ENCODE measurements at regions not wholly inside any gene's neighbourhood (a gene's known extent, or its start where the extent isn't known, plus 50 kb on each side); places are given as distances from the start of the nearest gene placed in this dataset.

DNA sequence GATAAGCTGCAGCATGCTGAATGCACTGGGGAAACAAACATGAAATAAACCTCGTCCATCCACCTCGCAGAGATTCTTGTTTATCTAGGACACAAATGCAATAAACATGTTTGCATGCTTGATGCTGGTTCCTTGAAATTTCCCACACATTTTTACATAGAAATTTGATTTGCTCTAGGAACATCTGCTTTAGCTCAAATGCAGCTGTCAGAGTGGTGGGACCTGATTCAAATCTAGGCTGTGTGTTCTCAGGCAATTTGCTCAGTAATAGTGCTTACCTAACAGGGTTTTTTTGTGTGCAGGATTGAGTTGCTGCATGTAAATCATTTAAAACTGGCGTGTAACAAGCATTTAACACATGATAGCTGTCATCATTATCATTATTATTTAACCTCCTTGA is 293.1 kb downstream of the QDPR start:
- no peak for ATAC-seq (replicated peaks)
- Mint-ChIP-seq H3K9me3 (peaks cover 3% of the 10 kb centered on the region), H3K36me3 (ENCODE audit: low read depth) (no peaks in the 10 kb centered on the region), H3K4me1 (no peaks in the 10 kb centered on the region), H3K4me3 (no peak overlapping the region), H3K27ac (no peak overlapping the region), H3K27me3 (peaks cover 3% of the 10 kb centered on the region)

DNA sequence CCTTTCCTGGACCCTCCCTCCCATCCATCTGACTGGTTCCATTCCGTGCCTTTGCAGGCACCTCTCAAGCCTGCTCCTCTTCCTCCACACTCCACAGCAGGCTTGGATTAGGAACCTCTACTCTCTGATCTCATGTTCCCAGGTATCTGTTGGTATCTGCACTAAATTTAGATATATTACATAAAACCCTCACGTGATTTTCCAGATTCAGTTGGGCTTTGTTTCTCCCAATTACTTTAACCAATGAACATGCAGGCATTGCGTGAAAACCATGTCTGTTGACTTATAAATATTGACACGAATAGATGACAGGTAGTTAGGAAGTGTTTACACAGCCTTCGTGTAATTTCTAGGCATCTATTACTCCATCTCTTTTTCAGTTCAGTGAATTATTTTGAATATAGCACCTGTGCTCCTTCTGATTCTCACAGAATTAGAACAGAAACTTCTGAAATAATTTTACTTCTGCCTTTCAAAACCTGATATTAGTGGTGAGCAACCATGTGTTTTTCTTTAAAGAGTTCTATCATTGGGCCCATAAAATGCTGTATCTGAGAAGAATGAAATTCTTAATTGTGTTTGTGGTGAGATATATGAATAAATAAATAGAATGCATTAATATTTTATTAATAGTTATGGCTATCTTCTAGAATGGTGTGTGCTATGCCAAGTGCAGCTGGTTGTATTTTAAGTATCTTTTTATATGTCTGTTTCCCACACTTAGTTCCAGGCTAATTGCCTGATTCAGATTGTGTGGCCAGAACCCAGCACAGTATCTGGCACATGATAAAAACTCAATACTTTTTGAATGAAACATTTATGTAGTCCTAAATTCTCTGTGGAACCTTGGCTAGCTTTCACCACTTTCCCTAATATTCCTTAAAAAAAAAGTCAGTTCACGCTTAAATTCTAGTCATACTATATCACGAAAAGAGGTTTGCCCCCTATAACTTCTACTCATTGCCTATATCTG is 304.8 kb downstream of the QDPR start:
- Mint-ChIP-seq H3K9me3 (peaks cover 5% of the 10 kb centered on the region), H3K4me3 (no peak overlapping the region), H3K4me1 (no peaks in the 10 kb centered on the region), H3K36me3 (ENCODE audit: low read depth) (no peaks in the 10 kb centered on the region), H3K27me3 (peaks cover 20% of the 10 kb centered on the region), H3K27ac (no peak overlapping the region)
- no peak for ATAC-seq (replicated peaks)

DNA sequence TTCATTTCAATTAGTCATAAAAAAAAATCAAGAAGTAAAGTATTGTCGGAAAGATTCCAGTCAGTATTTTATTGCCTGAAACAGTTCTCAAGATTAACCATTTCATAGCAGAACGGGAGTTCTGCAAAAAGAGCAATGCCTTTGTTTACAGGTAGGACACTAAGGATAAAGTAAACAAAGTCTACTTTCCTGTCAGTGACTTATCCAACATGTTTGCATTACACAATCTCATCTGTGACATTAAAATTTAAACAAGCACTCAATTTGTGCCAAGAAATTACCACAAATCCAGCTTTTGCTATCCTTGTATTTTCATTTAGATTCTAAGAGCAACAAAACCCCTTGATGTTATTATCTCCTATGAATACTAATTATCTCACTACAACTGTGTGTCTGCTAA is 306.5 kb upstream of the LDB2 start:
- Mint-ChIP-seq H3K36me3 (ENCODE audit: low read depth) (no peaks in the 10 kb centered on the region), H3K4me1 (no peaks in the 10 kb centered on the region), H3K27me3 (peaks cover 25% of the 10 kb centered on the region), H3K4me3 (no peak overlapping the region), H3K9me3 (peaks cover 5% of the 10 kb centered on the region), H3K27ac (no peak overlapping the region)
- ATAC-seq (replicated peaks): no peak

DNA sequence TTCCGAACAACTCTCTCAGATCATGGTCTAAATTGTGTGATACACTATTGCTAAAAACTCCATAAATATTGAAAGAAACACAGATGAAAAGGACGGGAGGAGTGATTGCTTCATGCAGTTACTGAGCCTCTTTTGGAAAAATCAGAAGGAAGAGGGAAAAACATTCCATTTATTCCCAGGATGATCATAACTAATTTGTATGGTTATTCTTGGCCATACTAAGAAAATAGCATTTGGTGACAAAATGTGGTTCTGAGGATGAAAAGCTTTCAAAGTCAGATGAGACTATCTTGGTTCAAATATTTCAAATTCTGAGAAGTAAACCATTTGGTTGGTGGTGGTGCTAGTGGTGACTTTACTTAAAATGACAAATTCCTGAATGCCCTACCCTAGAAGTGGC is 305.4 kb upstream of the LDB2 start:
- ATAC-seq (replicated peaks): no peak
- peaks cover 5% of the 10 kb centered on the region for H3K9me3 Mint-ChIP-seq
- H3K36me3 Mint-ChIP-seq (ENCODE audit: low read depth): no peaks in the 10 kb centered on the region
- peaks cover 28% of the 10 kb centered on the region for H3K27me3 Mint-ChIP-seq
- no peaks in the 10 kb centered on the region for H3K4me1 Mint-ChIP-seq
- no peak overlapping the region for H3K27ac Mint-ChIP-seq
- no peak overlapping the region for H3K4me3 Mint-ChIP-seq

DNA sequence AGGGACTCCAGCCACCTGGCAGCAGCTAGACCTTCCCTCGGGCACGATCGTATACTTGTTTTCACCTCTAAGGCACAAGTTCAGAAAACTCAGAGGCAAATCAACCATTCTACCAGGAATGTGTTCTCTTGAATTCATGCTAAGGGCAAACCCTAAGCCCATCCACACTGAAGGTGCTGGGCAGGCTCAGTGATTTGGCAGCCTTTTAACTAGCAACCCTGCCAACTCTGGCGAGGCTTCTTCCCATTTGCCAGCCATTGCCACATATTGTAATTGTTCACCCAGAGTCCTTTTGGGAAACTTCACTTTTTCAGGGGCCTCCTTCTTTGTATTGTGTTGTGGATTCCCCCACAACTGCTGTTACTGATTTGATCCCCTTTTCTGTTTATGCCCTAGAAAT is 298.6 kb upstream of the LDB2 start:
- ATAC-seq (replicated peaks): no peak
- Mint-ChIP-seq H3K27ac (no peak overlapping the region), H3K36me3 (ENCODE audit: low read depth) (no peaks in the 10 kb centered on the region), H3K4me1 (no peaks in the 10 kb centered on the region), H3K4me3 (no peak overlapping the region), H3K27me3 (peaks cover 10% of the 10 kb centered on the region), H3K9me3 (no peaks in the 10 kb centered on the region)

DNA sequence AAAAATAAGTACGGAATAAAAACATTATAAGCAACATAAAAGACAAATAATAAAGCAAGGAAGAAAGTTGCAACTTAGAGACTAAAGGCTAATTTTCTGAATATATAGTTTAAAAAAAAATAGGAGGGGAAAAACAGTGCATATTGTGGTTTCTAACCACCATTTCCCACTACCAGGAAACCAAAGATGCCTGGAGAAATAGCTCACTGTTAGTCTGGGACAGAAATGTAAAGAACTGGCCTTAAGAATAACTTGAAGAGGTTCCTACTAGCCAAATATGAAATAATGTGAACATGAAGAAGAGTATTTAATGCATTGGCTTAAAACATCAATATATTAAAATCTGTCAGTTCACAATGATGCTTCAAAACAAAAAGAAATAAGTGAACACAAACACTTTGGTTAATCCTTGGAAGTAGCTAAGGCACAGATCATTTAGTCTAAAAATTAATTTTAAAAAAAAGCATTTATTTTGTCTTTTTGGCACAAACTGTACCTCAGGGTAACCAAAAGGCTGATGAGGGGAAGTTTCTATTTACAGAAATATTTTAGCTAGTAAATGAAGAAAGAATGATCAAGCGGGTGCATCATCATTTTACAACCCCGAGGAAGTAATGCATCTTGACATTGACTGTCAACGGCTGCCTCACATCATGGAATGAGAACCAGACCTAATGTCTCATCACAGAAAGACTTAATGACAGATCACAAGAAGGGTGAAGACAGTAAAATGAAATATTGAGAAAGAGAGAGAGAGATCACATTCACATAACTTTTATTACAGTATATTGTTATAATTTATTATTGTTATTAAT is 297.2 kb upstream of the LDB2 start:
- H3K36me3 Mint-ChIP-seq (ENCODE audit: low read depth): no peaks in the 10 kb centered on the region
- peaks cover 5% of the 10 kb centered on the region for H3K27me3 Mint-ChIP-seq
- no peak for ATAC-seq (replicated peaks)
- H3K4me3 Mint-ChIP-seq: no peak overlapping the region
- H3K9me3 Mint-ChIP-seq: no peaks in the 10 kb centered on the region
- H3K4me1 Mint-ChIP-seq: no peaks in the 10 kb centered on the region
- H3K27ac Mint-ChIP-seq: no peak overlapping the region

DNA sequence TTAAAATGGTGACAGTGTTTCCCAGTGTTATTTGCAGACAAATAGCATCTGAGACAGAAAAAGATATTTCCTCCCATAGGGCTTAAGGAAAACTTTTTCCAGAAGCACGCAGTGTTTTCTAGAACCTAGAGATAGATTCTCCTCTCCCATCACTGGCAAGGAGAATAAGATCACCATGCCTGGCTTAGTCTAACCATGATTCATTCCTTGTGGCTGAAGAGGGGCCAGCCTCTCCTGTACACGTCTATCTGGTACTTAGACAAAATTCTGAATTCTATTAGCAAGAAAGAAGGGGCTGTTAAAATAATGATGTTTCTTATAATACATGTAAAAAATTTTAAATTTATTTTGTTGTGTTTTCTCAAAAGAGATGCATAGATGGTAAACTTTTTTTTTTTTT is 296.1 kb upstream of the LDB2 start:
- Mint-ChIP-seq H3K4me1 (no peaks in the 10 kb centered on the region), H3K36me3 (ENCODE audit: low read depth) (no peaks in the 10 kb centered on the region), H3K9me3 (no peaks in the 10 kb centered on the region), H3K27me3 (peaks cover 5% of the 10 kb centered on the region), H3K27ac (no peak overlapping the region), H3K4me3 (no peak overlapping the region)
- ATAC-seq (replicated peaks): no peak

DNA sequence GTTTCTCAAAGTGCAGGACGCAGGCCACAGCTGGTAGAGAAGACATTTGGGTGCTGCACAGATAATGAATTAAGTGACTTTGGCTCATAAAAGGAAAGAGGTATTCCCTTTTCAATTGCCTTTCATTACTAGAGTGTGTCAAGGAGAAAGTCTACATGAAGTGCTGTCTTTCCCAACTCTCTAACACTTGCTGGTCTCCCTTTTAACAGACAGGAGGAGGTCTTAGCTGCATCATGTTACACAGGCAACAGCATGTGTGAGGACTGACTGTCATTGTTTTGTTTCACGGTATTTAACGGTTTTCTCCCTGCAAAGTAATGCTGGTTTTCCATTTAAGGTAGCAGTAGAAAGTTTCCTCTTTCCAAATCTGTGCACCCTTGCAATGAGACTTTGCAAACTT is 291.3 kb upstream of the LDB2 start:
- ATAC-seq (replicated peaks): no peak
- Mint-ChIP-seq H3K36me3 (ENCODE audit: low read depth) (no peaks in the 10 kb centered on the region), H3K4me1 (no peaks in the 10 kb centered on the region), H3K27ac (no peak overlapping the region), H3K27me3 (peaks cover 9% of the 10 kb centered on the region), H3K4me3 (no peak overlapping the region), H3K9me3 (peaks cover 3% of the 10 kb centered on the region)

DNA sequence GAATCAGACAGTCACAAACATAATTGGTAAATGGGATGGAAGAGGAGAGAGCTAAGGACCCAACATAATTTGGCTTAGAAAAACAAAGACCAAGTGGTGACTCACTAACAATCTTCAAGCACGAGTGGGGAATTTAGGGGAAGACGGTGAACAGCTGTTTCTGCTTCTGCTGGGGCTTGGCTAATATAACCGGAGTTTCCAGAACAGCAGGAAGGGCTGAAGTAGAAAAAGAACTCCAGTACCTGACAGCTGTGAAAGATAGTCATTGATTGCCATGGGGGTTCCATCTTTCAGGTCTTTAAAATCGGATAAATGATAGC is 290.9 kb upstream of the LDB2 start:
- Mint-ChIP-seq H3K4me1 (no peaks in the 10 kb centered on the region), H3K9me3 (peaks cover 3% of the 10 kb centered on the region), H3K27me3 (peaks cover 11% of the 10 kb centered on the region), H3K36me3 (ENCODE audit: low read depth) (no peaks in the 10 kb centered on the region), H3K27ac (no peak overlapping the region), H3K4me3 (no peak overlapping the region)
- ATAC-seq (replicated peaks): no peak

DNA sequence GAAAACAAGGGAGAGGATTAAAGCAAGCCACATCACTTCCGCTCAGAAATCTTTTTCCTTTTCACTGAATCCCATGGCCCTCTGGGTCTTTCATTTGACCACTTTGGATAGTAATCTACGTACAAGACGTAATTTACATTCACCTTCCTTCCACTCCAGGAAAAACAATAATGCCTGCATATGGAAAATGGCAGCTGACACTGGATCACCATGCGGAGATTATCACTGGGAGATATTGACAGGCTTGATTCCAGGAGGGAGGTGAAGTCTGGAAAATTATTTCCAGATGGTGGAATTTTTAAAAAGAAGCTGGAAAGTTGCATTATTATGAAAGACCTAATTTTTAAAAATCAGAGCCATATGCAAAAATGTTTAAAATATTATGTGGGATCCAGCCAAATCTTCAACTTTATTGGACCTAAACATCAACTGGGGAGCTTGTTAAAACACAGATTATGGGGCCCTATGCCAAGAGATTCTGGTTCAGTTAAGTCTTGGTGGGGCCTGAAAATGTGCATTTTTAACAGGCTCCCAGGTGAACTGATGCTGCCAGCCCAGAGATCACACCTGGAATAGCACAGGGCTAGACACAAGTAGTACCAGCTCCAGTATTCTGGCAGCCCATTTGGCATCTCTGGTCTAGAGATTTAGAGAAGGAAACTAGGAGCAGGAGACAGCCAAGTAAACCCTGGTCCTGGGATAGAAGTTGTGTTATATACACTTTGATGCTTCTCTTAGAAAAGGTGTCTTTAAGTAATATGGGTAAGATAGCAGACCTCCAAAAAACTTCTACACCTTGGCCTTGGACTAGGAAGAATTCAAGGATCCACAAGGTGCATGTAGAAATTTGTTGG is 290.3 kb upstream of the LDB2 start:
- Mint-ChIP-seq H3K36me3 (ENCODE audit: low read depth) (no peaks in the 10 kb centered on the region), H3K27me3 (peaks cover 13% of the 10 kb centered on the region), H3K4me1 (no peaks in the 10 kb centered on the region), H3K9me3 (peaks cover 3% of the 10 kb centered on the region), H3K4me3 (no peak overlapping the region), H3K27ac (no peak overlapping the region)
- ATAC-seq (replicated peaks): no peak

DNA sequence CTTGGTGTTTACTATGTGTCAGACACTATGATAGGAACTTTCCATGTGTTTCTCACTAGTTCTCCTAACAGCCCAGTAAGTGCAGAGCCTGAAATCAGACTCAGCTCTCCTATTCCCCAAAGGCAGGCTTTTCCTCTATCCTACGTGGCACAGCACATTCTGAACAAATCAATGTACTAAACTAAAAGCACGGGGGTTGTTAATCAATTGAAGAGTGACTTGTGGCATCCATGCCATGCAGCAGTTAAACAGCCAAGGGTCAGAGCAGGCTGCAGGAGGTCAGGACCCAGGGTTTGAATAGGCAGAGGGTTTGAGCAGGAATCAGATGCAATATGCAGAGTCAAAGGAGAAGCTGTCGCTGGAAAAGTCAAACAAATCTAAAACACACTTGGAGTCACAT is 289.7 kb upstream of the LDB2 start:
- H3K27me3 Mint-ChIP-seq: peaks cover 13% of the 10 kb centered on the region
- no peak overlapping the region for H3K27ac Mint-ChIP-seq
- H3K36me3 Mint-ChIP-seq (ENCODE audit: low read depth): no peaks in the 10 kb centered on the region
- H3K9me3 Mint-ChIP-seq: peaks cover 3% of the 10 kb centered on the region
- H3K4me1 Mint-ChIP-seq: no peaks in the 10 kb centered on the region
- ATAC-seq (replicated peaks): no peak
- H3K4me3 Mint-ChIP-seq: no peak overlapping the region

DNA sequence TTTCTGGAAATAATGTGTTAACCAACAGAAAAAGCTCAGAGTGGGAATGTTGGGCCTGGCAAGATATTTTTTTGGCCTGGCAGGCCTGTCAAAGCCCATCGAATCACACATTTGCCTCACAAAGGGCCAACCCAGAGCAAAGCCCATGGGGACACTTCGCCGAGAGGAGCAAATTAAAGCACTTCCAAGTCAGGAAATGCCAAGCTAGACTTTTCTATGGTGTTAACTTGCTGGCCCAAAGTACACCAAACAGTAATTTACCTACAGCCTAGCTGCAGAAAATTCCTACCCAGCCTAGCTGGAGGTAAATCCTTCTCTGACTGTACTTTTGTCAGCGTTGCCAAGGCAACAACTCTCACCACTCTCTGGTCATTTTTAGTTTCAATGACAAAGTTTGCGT is 288.6 kb upstream of the LDB2 start:
- Mint-ChIP-seq H3K4me1 (no peaks in the 10 kb centered on the region), H3K27ac (no peak overlapping the region), H3K9me3 (peaks cover 3% of the 10 kb centered on the region), H3K36me3 (ENCODE audit: low read depth) (no peaks in the 10 kb centered on the region), H3K4me3 (no peak overlapping the region), H3K27me3 (peaks cover 13% of the 10 kb centered on the region)
- ATAC-seq (replicated peaks): no peak

DNA sequence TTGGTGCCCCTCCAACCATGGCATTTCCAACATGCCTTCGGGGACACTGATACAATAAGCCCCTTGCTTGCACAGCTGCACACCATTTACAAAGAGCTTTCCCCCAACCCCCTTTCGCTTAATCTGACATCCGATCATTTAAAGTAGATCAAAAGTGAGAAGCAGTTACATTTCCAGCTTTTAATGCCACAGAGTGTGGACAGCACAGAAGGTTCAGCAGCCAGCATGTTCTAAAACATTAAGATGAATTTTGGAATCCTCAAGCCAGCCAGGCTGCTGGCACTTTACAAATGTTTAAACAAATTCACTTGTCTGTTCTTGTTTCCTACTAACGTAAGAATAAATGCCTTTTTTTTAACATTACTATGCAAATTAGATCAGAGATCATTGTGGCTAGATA is 284.4 kb upstream of the LDB2 start:
- Mint-ChIP-seq H3K4me1 (no peaks in the 10 kb centered on the region), H3K9me3 (peaks cover 3% of the 10 kb centered on the region), H3K27me3 (peaks cover 16% of the 10 kb centered on the region), H3K36me3 (ENCODE audit: low read depth) (no peaks in the 10 kb centered on the region), H3K27ac (no peak overlapping the region), H3K4me3 (no peak overlapping the region)
- ATAC-seq (replicated peaks): no peak

DNA sequence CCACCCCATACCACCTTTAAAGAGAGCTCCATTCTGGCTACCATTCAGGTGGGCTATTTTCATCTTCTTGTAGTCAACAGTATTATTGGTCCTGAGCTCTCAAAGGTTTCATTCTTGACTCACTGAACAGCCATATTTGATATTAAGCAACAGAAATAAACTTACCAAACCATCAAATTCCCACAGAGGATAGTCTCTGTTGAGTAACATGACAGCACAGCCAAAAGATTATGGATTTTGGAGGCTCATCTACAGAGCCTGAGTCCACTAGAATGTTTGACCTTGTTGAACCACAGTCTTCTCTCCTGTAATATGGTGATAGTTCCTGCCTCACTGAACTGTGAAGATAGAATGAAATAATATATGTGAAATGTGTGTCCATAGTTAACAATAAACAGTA is 276.3 kb upstream of the LDB2 start:
- Mint-ChIP-seq H3K27me3 (peaks cover 13% of the 10 kb centered on the region), H3K36me3 (ENCODE audit: low read depth) (no peaks in the 10 kb centered on the region), H3K4me1 (no peaks in the 10 kb centered on the region), H3K27ac (no peak overlapping the region), H3K9me3 (no peaks in the 10 kb centered on the region), H3K4me3 (no peak overlapping the region)
- ATAC-seq (replicated peaks): no peak

Data from activated T-helper 17 cell treated with anti-CD3 and anti-CD28 coated beads, Interleukin-2, amount 50 U/mL, for 72 hours (primary cell).